Neural cell (in vitro differentiated cells): ENCODE measurements at regions not wholly inside any gene's neighbourhood (a gene's known extent, or its start where the extent isn't known, plus 50 kb on each side); places are given as distances from the start of the nearest gene placed in this dataset.

ENCODE experiments used
- H2AFZ ChIP-seq: fragments of 200-600, 300-800 bp; sonication (generic), shearing (Covaris generic); 2 replicates; pipeline ENCODE4 v1.6.0; 2014; ENCODE audit warnings: low read depth, mild to moderate bottlenecking, antibody characterized with exemption, low read length, moderate library complexity
- H3F3A ChIP-seq: fragments of 200-600 bp; shearing (Covaris generic); 2 replicates; pipeline ENCODE4 v1.6.1; 2016; ENCODE audit warnings: mild to moderate bottlenecking, moderate library complexity, mixed read lengths, antibody characterized with exemption, low read length; ENCODE audit not compliant: insufficient read depth, poor library complexity, severe bottlenecking
- H3K27ac ChIP-seq: fragments of 200-600, 300-800 bp; sonication (generic), shearing (Covaris generic); 2 replicates; pipeline ENCODE4 v1.5.1; 2014; ENCODE audit warnings: mild to moderate bottlenecking, low read length, moderate library complexity
- H3K27me3 ChIP-seq: fragments of 300-800, 200-600 bp; sonication (generic), shearing (Covaris generic); 2 replicates; pipeline ENCODE4 v1.6.0; 2014; ENCODE audit warnings: mild to moderate bottlenecking, low read depth, low read length, moderate library complexity; ENCODE audit not compliant: insufficient read depth
- H3K36me3 ChIP-seq: fragments of 300-800, 200-600 bp; sonication (generic), shearing (Covaris generic); 2 replicates; pipeline ENCODE4 v1.5.1; 2014; ENCODE audit warnings: mild to moderate bottlenecking, antibody characterized with exemption, low read length, moderate library complexity; ENCODE audit not compliant: insufficient read depth
- H3K4me2 ChIP-seq: fragments of 300-800, 200-600 bp; sonication (generic), shearing (Covaris generic); 2 replicates; pipeline ENCODE4 v1.6.0; 2014; ENCODE audit warnings: mild to moderate bottlenecking, low read length
- H3K4me3 ChIP-seq: fragments of 300-800, 200-600 bp; sonication (generic), shearing (Covaris generic); 2 replicates; pipeline ENCODE4 v1.5.1; 2014; ENCODE audit warnings: mild to moderate bottlenecking, low read length, moderate library complexity
- H3K79me2 ChIP-seq: fragments of 200-600 bp; shearing (Covaris generic); replicated peaks from 2 replicates; pipeline ENCODE4 v1.6.0; 2014; ENCODE audit warnings: mild to moderate bottlenecking, low read length, moderate library complexity; ENCODE audit not compliant: insufficient read depth
- H3K9ac ChIP-seq: fragments of 300-800, 200-600 bp; sonication (generic), shearing (Covaris generic); 2 replicates; pipeline ENCODE4 v1.6.1; 2016; ENCODE audit warnings: mild to moderate bottlenecking, low read length, mixed read lengths
- H3K9me2 ChIP-seq: fragments of 200-600 bp; shearing (Covaris generic); 2 replicates; pipeline ENCODE4 v1.6.1; 2016; ENCODE audit warnings: mild to moderate bottlenecking, low read length, mixed read lengths; ENCODE audit not compliant: insufficient read depth
- H3K9me3 ChIP-seq: fragments of 200-600, 300-800 bp; sonication (generic), shearing (Covaris generic); 2 replicates; pipeline ENCODE4 v1.6.1; 2016; ENCODE audit warnings: mild to moderate bottlenecking, mixed run types, low read length, moderate library complexity, mixed read lengths
- H4K20me1 ChIP-seq: fragments of 200-600 bp; shearing (Covaris generic); 2 replicates; pipeline ENCODE4 v1.6.1; 2016; ENCODE audit warnings: mild to moderate bottlenecking, mixed run types; ENCODE audit not compliant: insufficient read depth
- CTCF ChIP-seq: fragments of 450-650 bp; IDR thresholded peaks from 2 replicates; pipeline ENCODE4 v1.5.1; 2014; ENCODE audit warnings: antibody characterized with exemption, mild to moderate bottlenecking, moderate library complexity; ENCODE audit not compliant: poor library complexity, severe bottlenecking
- EP300 ChIP-seq: fragments of 450-650 bp; conservative IDR thresholded peaks from 2 replicates; pipeline ENCODE4 v1.6.1; 2014; ENCODE audit warnings: antibody characterized with exemption, mild to moderate bottlenecking, moderate library complexity; ENCODE audit not compliant: poor library complexity, severe bottlenecking
- EZH2 ChIP-seq: fragments of 200-600, 300-800 bp; shearing (Covaris generic), sonication (generic); IDR thresholded peaks from 2 replicates; pipeline ENCODE4 v1.6.1; 2014; ENCODE audit warnings: antibody characterized with exemption, low read length, borderline replicate concordance, mild to moderate bottlenecking; ENCODE audit not compliant: insufficient read depth, poor library complexity, severe bottlenecking
- MXI1 ChIP-seq: fragments of 450-650 bp; conservative IDR thresholded peaks from 2 replicates; pipeline ENCODE4 v1.6.1; 2014; ENCODE audit warnings: antibody characterized with exemption, mild to moderate bottlenecking; ENCODE audit not compliant: poor library complexity, severe bottlenecking
- POLR2AphosphoS5 ChIP-seq: IDR thresholded peaks from 2 replicates; pipeline ENCODE4 v1.6.1; 2012
- RAD21 ChIP-seq: fragments of 450-650 bp; conservative IDR thresholded peaks from 2 replicates; pipeline ENCODE4 v1.6.1; 2014; ENCODE audit warnings: antibody characterized with exemption, mild to moderate bottlenecking, moderate library complexity
- REST ChIP-seq: IDR thresholded peaks from 2 replicates; pipeline ENCODE4 v1.6.1; 2012; ENCODE audit warnings: borderline replicate concordance
- SMC3 ChIP-seq: fragments of 450-650 bp; conservative IDR thresholded peaks from 2 replicates; pipeline ENCODE4 v1.6.1; 2014; ENCODE audit warnings: antibody characterized with exemption, mild to moderate bottlenecking, moderate library complexity; ENCODE audit not compliant: poor library complexity
- TAF1 ChIP-seq: IDR thresholded peaks from 2 replicates; pipeline ENCODE4 v1.6.1; 2012; ENCODE audit warnings: low read depth

- no peaks in the 10 kb centered on the region for H3K27me3 ChIP-seq
- no peaks in the 10 kb centered on the region for H3F3A ChIP-seq
- no peaks in the 10 kb centered on the region for H3K9me2 ChIP-seq
- no peaks in the 10 kb centered on the region for H4K20me1 ChIP-seq
- H3K27ac ChIP-seq = no peak overlapping the region
- H2AFZ ChIP-seq = no peak overlapping the region
- no peaks in the 10 kb centered on the region for H3K36me3 ChIP-seq
- no peaks in the 10 kb centered on the region for H3K79me2 ChIP-seq
- no peak overlapping the region for H3K4me3 ChIP-seq
- no peak for TF ChIP-seq EZH2
- TF ChIP-seq CTCF = no peak
- H3K9me3 ChIP-seq = no peaks in the 10 kb centered on the region
- H3K4me2 ChIP-seq = no peak overlapping the region
- no peak overlapping the region for H3K9ac ChIP-seq
These were observed 170.3 kb upstream of the CCDC54 start for GRCh38 chr3:107206945-107207344.

GRCh38 chr3:107208100-107208499 is 169.1 kb upstream of the CCDC54 start:
- H3K9me3 ChIP-seq = no peaks in the 10 kb centered on the region
- H3K79me2 ChIP-seq = no peaks in the 10 kb centered on the region
- no peaks in the 10 kb centered on the region for H3F3A ChIP-seq
- no peaks in the 10 kb centered on the region for H3K9me2 ChIP-seq
- H4K20me1 ChIP-seq = no peaks in the 10 kb centered on the region
- no peak overlapping the region for H2AFZ ChIP-seq
- TF ChIP-seq TAF1 = no peak
- TF ChIP-seq EZH2 = no peak
- no peak for TF ChIP-seq POLR2AphosphoS5
- no peak for TF ChIP-seq RAD21
- TF ChIP-seq SMC3 = no peak
- no peak for TF ChIP-seq CTCF
- no peak overlapping the region for H3K9ac ChIP-seq
- H3K4me3 ChIP-seq = no peak overlapping the region
- H3K4me2 ChIP-seq = no peak overlapping the region
- no peak overlapping the region for H3K27ac ChIP-seq
- H3K36me3 ChIP-seq = no peaks in the 10 kb centered on the region
- no peaks in the 10 kb centered on the region for H3K27me3 ChIP-seq

GRCh38 chr3:107208796-107209195 is 168.4 kb upstream of the CCDC54 start:
- H3F3A ChIP-seq = no peaks in the 10 kb centered on the region
- no peak overlapping the region for H3K27ac ChIP-seq
- H3K79me2 ChIP-seq = no peaks in the 10 kb centered on the region
- TF ChIP-seq EP300 (no peak), TAF1 (no peak), EZH2 (no peak), POLR2AphosphoS5 (no peak), MXI1 (no peak), RAD21 (no peak), REST (no peak), SMC3 (no peak), CTCF (no peak)
- H2AFZ ChIP-seq = no peak overlapping the region
- H3K9ac ChIP-seq = no peak overlapping the region
- H3K4me3 ChIP-seq = no peak overlapping the region
- no peaks in the 10 kb centered on the region for H3K9me2 ChIP-seq
- H3K36me3 ChIP-seq = no peaks in the 10 kb centered on the region
- no peaks in the 10 kb centered on the region for H3K9me3 ChIP-seq
- no peak overlapping the region for H3K4me2 ChIP-seq
- H4K20me1 ChIP-seq = no peaks in the 10 kb centered on the region
- no peaks in the 10 kb centered on the region for H3K27me3 ChIP-seq
